ENCODE measurements at regions not wholly inside any gene's neighbourhood (a gene's known extent, or its start where the extent isn't known, plus 50 kb on each side); places are given as distances from the start of the nearest gene placed in this dataset.

- DNase-seq (ENCODE audit: low spot score) = no peak
- in situ Hi-C loops (cut with MboI; ENCODE audit: low sequenced_read_pairs, unreplicated experiment) = loop anchor here (25.0 kb wide), 1 partner anchor 576 kb away; no protein-coding TSS in a partner anchor
- no peak for TF ChIP-seq CTCF (IDR thresholded peaks at IDR 0.05; ENCODE audit: borderline replicate concordance, control extremely low read depth, extremely low read depth, insufficient read depth, missing control alignments)
Observed at GRCh38 chr2:111712940-111713515, 171.0 kb downstream of the ANAPC1 start.

- no peak for TF ChIP-seq CTCF (IDR thresholded peaks at IDR 0.05; ENCODE audit: borderline replicate concordance, control extremely low read depth, extremely low read depth, insufficient read depth, missing control alignments)
- DNase-seq (ENCODE audit: low spot score) = no peak
- in situ Hi-C loops (cut with MboI; ENCODE audit: low sequenced_read_pairs, unreplicated experiment) = loop anchor here (25.0 kb wide), 1 partner anchor 579 kb away; no protein-coding TSS in a partner anchor
Observed at GRCh38 chr2:111715987-111716904, 167.7 kb downstream of the ANAPC1 start.

GRCh38 chr2:111716905-111717775 is 166.9 kb downstream of the ANAPC1 start:
- DNase-seq (ENCODE audit: low spot score) = no peak
- in situ Hi-C loops (cut with MboI; ENCODE audit: low sequenced_read_pairs, unreplicated experiment) = loop anchor here (25.0 kb wide), 1 partner anchor 580 kb away; no protein-coding TSS in a partner anchor
- no peak for TF ChIP-seq CTCF (IDR thresholded peaks at IDR 0.05; ENCODE audit: borderline replicate concordance, control extremely low read depth, extremely low read depth, insufficient read depth, missing control alignments)
